Mesendoderm (in vitro differentiated cells): ENCODE measurements at regions not wholly inside any gene's neighbourhood (a gene's known extent, or its start where the extent isn't known, plus 50 kb on each side); places are given as distances from the start of the nearest gene placed in this dataset.

Experiments used
- DNase-seq: peaks from one replicate; pipeline ENCODE4 v3.0.0; 2013
- H2AK5ac ChIP-seq: 2 replicates; pipeline ENCODE4 v1.6.1; 2013; ENCODE audit warnings: low read length, inconsistent platforms
- H2BK120ac ChIP-seq: 2 replicates; pipeline ENCODE4 v1.6.1; 2013; ENCODE audit warnings: low read depth, mild to moderate bottlenecking, low read length, moderate library complexity, mixed read lengths
- H2BK15ac ChIP-seq: replicated peaks from 2 replicates; pipeline ENCODE4 v1.6.1; 2013; ENCODE audit warnings: low read depth, mild to moderate bottlenecking, moderate library complexity
- H2BK5ac ChIP-seq: 2 replicates; pipeline ENCODE4 v1.6.1; 2013; ENCODE audit warnings: low read length, inconsistent platforms
- H3K18ac ChIP-seq: 2 replicates; pipeline ENCODE4 v1.6.1; 2013; ENCODE audit warnings: mild to moderate bottlenecking, low read length, mixed read lengths
- H3K23ac ChIP-seq: one replicate; pipeline ENCODE4 v1.6.1; 2013; ENCODE audit warnings: low read length
- H3K27ac ChIP-seq: 2 replicates; pipeline ENCODE4 v1.5.1; 2013; ENCODE audit warnings: low read depth, mild to moderate bottlenecking, inconsistent platforms, low read length, moderate library complexity
- H3K27me3 ChIP-seq: 2 replicates; pipeline ENCODE4 v1.6.1; 2013; ENCODE audit warnings: low read length, control low read depth, mild to moderate bottlenecking, inconsistent platforms; ENCODE audit not compliant: insufficient read depth, poor library complexity
- H3K36me3 ChIP-seq: 2 replicates; pipeline ENCODE4 v1.6.1; 2013; ENCODE audit warnings: low read length, inconsistent platforms; ENCODE audit not compliant: control insufficient read depth, insufficient read depth
- H3K4ac ChIP-seq: one replicate; pipeline ENCODE4 v1.6.1; 2013; ENCODE audit warnings: low read depth, mild to moderate bottlenecking, low read length, moderate library complexity
- H3K4me1 ChIP-seq: 2 replicates; pipeline ENCODE4 v1.6.1; 2013; ENCODE audit warnings: low read depth, low read length, inconsistent platforms; ENCODE audit not compliant: control insufficient read depth
- H3K4me2 ChIP-seq: 2 replicates; pipeline ENCODE4 v1.6.1; 2013; ENCODE audit warnings: low read length
- H3K4me3 ChIP-seq: 2 replicates; pipeline ENCODE4 v1.5.1; 2013; ENCODE audit warnings: mild to moderate bottlenecking, low read length
- H3K56ac ChIP-seq: one replicate; pipeline ENCODE4 v1.6.1; 2013; ENCODE audit warnings: low read length
- H3K79me1 ChIP-seq: 2 replicates; pipeline ENCODE4 v1.6.1; 2013; ENCODE audit warnings: low read length, inconsistent platforms
- H3K79me2 ChIP-seq: 2 replicates; pipeline ENCODE4 v1.6.1; 2013; ENCODE audit warnings: mild to moderate bottlenecking, low read length; ENCODE audit not compliant: control insufficient read depth, insufficient read depth
- H3K9ac ChIP-seq: 2 replicates; pipeline ENCODE4 v1.6.1; 2013; ENCODE audit warnings: low read length, inconsistent platforms
- H4K5ac ChIP-seq: one replicate; pipeline ENCODE4 v1.6.1; 2013; ENCODE audit warnings: low read length
- H4K8ac ChIP-seq: one replicate; pipeline ENCODE4 v1.6.1; 2013; ENCODE audit warnings: low read depth, mild to moderate bottlenecking, control low read depth, low read length, moderate library complexity
- WGBS: extraction: QIAGEN DNeasy Blood & Tissue Kit; methylation state at CpG from one replicate; pipeline ENCODE4 v1.1.7; 2013; ENCODE audit warnings: low lambda C conversion rate, missing lambda C conversion rate; ENCODE audit not compliant: insufficient coverage; ENCODE audit errors: extremely low coverage; 5-methylcytosine and 5-hydroxymethylcytosine counted together

GRCh38 chr14:100449225-100449987, 126.3 kb downstream of the SLC25A47 start:
- H3K56ac ChIP-seq, result no peak overlapping the region
- H2BK5ac ChIP-seq, result no peak overlapping the region
- no peak for DNase-seq
- no peak overlapping the region for H3K18ac ChIP-seq
- no peaks in the 10 kb centered on the region for H3K36me3 ChIP-seq
- H3K9ac ChIP-seq, result no peak overlapping the region
- no peaks in the 10 kb centered on the region for H3K4me1 ChIP-seq
- H3K4ac ChIP-seq, result no peak overlapping the region
- no peak overlapping the region for H3K27ac ChIP-seq
- H2BK120ac ChIP-seq, result no peak overlapping the region
- H4K8ac ChIP-seq, result no peak overlapping the region
- H3K27me3 ChIP-seq, result no peaks in the 10 kb centered on the region
- H3K79me2 ChIP-seq, result no peaks in the 10 kb centered on the region
- no peak overlapping the region for H3K4me2 ChIP-seq
- H3K4me3 ChIP-seq, result no peak overlapping the region
- H3K79me1 ChIP-seq, result no peaks in the 10 kb centered on the region
- no peak overlapping the region for H4K5ac ChIP-seq
- H2AK5ac ChIP-seq, result no peak overlapping the region
- H3K23ac ChIP-seq, result no peak overlapping the region
- H2BK15ac ChIP-seq, result no peak overlapping the region
- WGBS, result no CpG with 5 or more reads among the region's 14 CpGs

- H3K56ac ChIP-seq, result no peak overlapping the region
- no peak overlapping the region for H4K5ac ChIP-seq
- H4K8ac ChIP-seq, result no peak overlapping the region
- no peak overlapping the region for H3K23ac ChIP-seq
- H2BK15ac ChIP-seq, result no peak overlapping the region
- H3K79me2 ChIP-seq, result no peaks in the 10 kb centered on the region
- no peak overlapping the region for H2BK120ac ChIP-seq
- no peak overlapping the region for H3K4me3 ChIP-seq
- H3K9ac ChIP-seq, result no peak overlapping the region
- H2AK5ac ChIP-seq, result no peak overlapping the region
- H3K79me1 ChIP-seq, result no peaks in the 10 kb centered on the region
- WGBS, result no CpG with 5 or more reads among the region's 2 CpGs
- H3K4ac ChIP-seq, result no peak overlapping the region
- H3K4me2 ChIP-seq, result no peak overlapping the region
- no peaks in the 10 kb centered on the region for H3K36me3 ChIP-seq
- no peaks in the 10 kb centered on the region for H3K4me1 ChIP-seq
- no peak for DNase-seq
- H3K27me3 ChIP-seq, result no peaks in the 10 kb centered on the region
- no peak overlapping the region for H3K27ac ChIP-seq
- no peak overlapping the region for H2BK5ac ChIP-seq
- no peak overlapping the region for H3K18ac ChIP-seq
Observed at GRCh38 chr14:100450049-100450448, 126.9 kb downstream of the SLC25A47 start.

- no peak overlapping the region for H3K56ac ChIP-seq
- H3K36me3 ChIP-seq, result no peaks in the 10 kb centered on the region
- no peak overlapping the region for H4K5ac ChIP-seq
- H2BK5ac ChIP-seq, result no peak overlapping the region
- no peak for DNase-seq
- H3K79me2 ChIP-seq, result no peaks in the 10 kb centered on the region
- H3K79me1 ChIP-seq, result no peaks in the 10 kb centered on the region
- H3K4ac ChIP-seq, result no peak overlapping the region
- no peak overlapping the region for H3K18ac ChIP-seq
- no peak overlapping the region for H2BK15ac ChIP-seq
- no peak overlapping the region for H3K27ac ChIP-seq
- no peak overlapping the region for H2BK120ac ChIP-seq
- no peak overlapping the region for H3K23ac ChIP-seq
- no peak overlapping the region for H2AK5ac ChIP-seq
- H3K4me1 ChIP-seq, result no peaks in the 10 kb centered on the region
- no peak overlapping the region for H3K9ac ChIP-seq
- no peaks in the 10 kb centered on the region for H3K27me3 ChIP-seq
- no peak overlapping the region for H4K8ac ChIP-seq
- no peak overlapping the region for H3K4me3 ChIP-seq
- no CpG with 5 or more reads among the region's 6 CpGs for WGBS
- H3K4me2 ChIP-seq, result no peak overlapping the region
Observed at GRCh38 chr14:100450736-100451135, 127.6 kb downstream of the SLC25A47 start.

- no peak overlapping the region for H4K5ac ChIP-seq
- DNase-seq, result no peak
- no peak overlapping the region for H3K9ac ChIP-seq
Observed at GRCh38 chr14:100451264-100451663, 128.1 kb downstream of the SLC25A47 start.

GRCh38 chr14:100453930-100454329, 130.8 kb downstream of the SLC25A47 start:
- Histone ChIP-seq H2AK5ac (no peak overlapping the region), H3K79me2 (no peaks in the 10 kb centered on the region), H2BK15ac (no peak overlapping the region), H4K8ac (no peak overlapping the region), H3K4ac (no peak overlapping the region), H2BK120ac (no peak overlapping the region), H3K79me1 (no peaks in the 10 kb centered on the region), H3K4me2 (no peak overlapping the region), H3K27me3 (no peaks in the 10 kb centered on the region), H3K9ac (no peak overlapping the region), H3K4me3 (no peak overlapping the region), H3K56ac (no peak overlapping the region), H4K5ac (no peak overlapping the region), H2BK5ac (no peak overlapping the region), H3K23ac (no peak overlapping the region), H3K18ac (no peak overlapping the region), H3K36me3 (no peaks in the 10 kb centered on the region), H3K4me1 (no peaks in the 10 kb centered on the region), H3K27ac (no peak overlapping the region)
- DNase-seq, result no peak
- WGBS, result no CpG with 5 or more reads among the region's 2 CpGs

More at GRCh38 chr14:100451264-100451663, 128.1 kb downstream of the SLC25A47 start:
- Histone ChIP-seq H2BK120ac (no peak overlapping the region), H3K18ac (no peak overlapping the region), H2BK15ac (no peak overlapping the region), H3K36me3 (no peaks in the 10 kb centered on the region), H3K4me2 (no peak overlapping the region), H3K27me3 (no peaks in the 10 kb centered on the region), H3K4me3 (no peak overlapping the region), H2AK5ac (no peak overlapping the region), H3K23ac (no peak overlapping the region), H3K56ac (no peak overlapping the region), H3K4ac (no peak overlapping the region), H3K27ac (no peak overlapping the region), H3K4me1 (no peaks in the 10 kb centered on the region), H4K8ac (no peak overlapping the region), H2BK5ac (no peak overlapping the region), H3K79me2 (no peaks in the 10 kb centered on the region), H3K79me1 (no peaks in the 10 kb centered on the region)
- no CpG with 5 or more reads among the region's 6 CpGs for WGBS

- DNase-seq, result no peak
- no peak overlapping the region for H3K27ac ChIP-seq
- no peak overlapping the region for H2BK120ac ChIP-seq
- H2BK5ac ChIP-seq, result no peak overlapping the region
- no peaks in the 10 kb centered on the region for H3K79me2 ChIP-seq
- no peak overlapping the region for H2AK5ac ChIP-seq
- no CpG with 5 or more reads among the region's 1 CpG for WGBS
- H2BK15ac ChIP-seq, result no peak overlapping the region
- no peaks in the 10 kb centered on the region for H3K79me1 ChIP-seq
- H4K8ac ChIP-seq, result no peak overlapping the region
- no peak overlapping the region for H3K18ac ChIP-seq
- no peak overlapping the region for H3K4ac ChIP-seq
- no peak overlapping the region for H4K5ac ChIP-seq
- no peaks in the 10 kb centered on the region for H3K36me3 ChIP-seq
- H3K56ac ChIP-seq, result no peak overlapping the region
- no peaks in the 10 kb centered on the region for H3K4me1 ChIP-seq
- H3K27me3 ChIP-seq, result no peaks in the 10 kb centered on the region
- H3K4me2 ChIP-seq, result no peak overlapping the region
- H3K23ac ChIP-seq, result no peak overlapping the region
- no peak overlapping the region for H3K4me3 ChIP-seq
- H3K9ac ChIP-seq, result no peak overlapping the region
Observed at GRCh38 chr14:100454437-100454836, 131.3 kb downstream of the SLC25A47 start.
